Natural killer cell (primary cell): ENCODE measurements at regions not wholly inside any gene's neighbourhood (a gene's known extent, or its start where the extent isn't known, plus 50 kb on each side); places are given as distances from the start of the nearest gene placed in this dataset.

Source experiments
- ATAC-seq, 3 donors: fragments of 150-1000 bp in 2 of 3; fragments of 200-7000 bp in 1 of 3; cut with Tn5 transposase; 1 replicate in 1 of 3; 2 replicates in 2 of 3; pipeline ENCODE4 v1.10.0; 2021; ENCODE audit warnings: mild to moderate bottlenecking in 2 of 3, moderate library complexity in 2 of 3
- DNase-seq, 2 donors: peaks; one replicate each; pipeline versions ENCODE4 v3.0.0 to v3.0.0-alpha.2; 2013 to 2021; ENCODE audit warnings: mixed read lengths in 1 of 2
- H3K27ac ChIP-seq: one replicate; pipeline ENCODE4 v1.5.1; 2013; ENCODE audit warnings: mild to moderate bottlenecking, low read length
- H3K27me3 ChIP-seq: one replicate; pipeline ENCODE4 v1.6.1; 2013; ENCODE audit warnings: low read length; ENCODE audit not compliant: control insufficient read depth, insufficient read depth
- H3K36me3 ChIP-seq: one replicate; pipeline ENCODE4 v1.6.1; 2013; ENCODE audit warnings: low read length; ENCODE audit not compliant: control insufficient read depth, insufficient read depth
- H3K4me1 ChIP-seq: one replicate; pipeline ENCODE4 v1.6.1; 2013; ENCODE audit warnings: low read length; ENCODE audit not compliant: control insufficient read depth, insufficient read depth
- H3K4me3 ChIP-seq: one replicate; pipeline ENCODE4 v1.5.1; 2013; ENCODE audit warnings: low read length
- H3K9me3 ChIP-seq: one replicate; pipeline ENCODE4 v1.6.1; 2013; ENCODE audit warnings: low read length; ENCODE audit not compliant: control insufficient read depth, insufficient read depth
- H3K27ac Mint-ChIP-seq, 2 donors: one replicate each; pipeline ENCODE4 v1.8.0; 2022; ENCODE audit warnings: mild to moderate bottlenecking in 2 of 2, mixed read lengths in 2 of 2, moderate library complexity in 1 of 2
- H3K27me3 Mint-ChIP-seq, 2 donors: one replicate each; pipeline ENCODE4 v1.8.0; 2022; ENCODE audit warnings: low read depth in 2 of 2, mixed read lengths in 2 of 2
- H3K36me3 Mint-ChIP-seq: one replicate; pipeline ENCODE4 v1.8.0; 2022; ENCODE audit warnings: mixed read lengths
- H3K4me1 Mint-ChIP-seq, 2 donors: one replicate each; pipeline ENCODE4 v1.8.0; 2022; ENCODE audit warnings: mixed read lengths in 2 of 2
- H3K4me3 Mint-ChIP-seq: one replicate; pipeline ENCODE4 v1.8.0; 2022; ENCODE audit warnings: mild to moderate bottlenecking, moderate library complexity, mixed read lengths
- H3K9me3 Mint-ChIP-seq, 2 donors: one replicate each; pipeline ENCODE4 v1.8.0; 2022; ENCODE audit warnings: mixed read lengths in 2 of 2
- WGBS: methylation state at CpG from one replicate; pipeline ENCODE4 v1.1.7; 2013; ENCODE audit warnings: missing lambda C conversion rate; ENCODE audit not compliant: insufficient coverage; 5-methylcytosine and 5-hydroxymethylcytosine counted together
- intact Hi-C: fragments of 100-400 bp; cut with micrococcal nuclease; formaldehyde crosslinking; loops from one replicate; pipeline ENCODE4 v1.14.2; 2022
- TF ChIP-seq, protein P1 (sequence below): fragments of 200-600 bp; IDR thresholded peaks from one replicate; pipeline ENCODE4 v1.8.0; 2022; ENCODE audit warnings: antibody characterized with exemption

DNA sequence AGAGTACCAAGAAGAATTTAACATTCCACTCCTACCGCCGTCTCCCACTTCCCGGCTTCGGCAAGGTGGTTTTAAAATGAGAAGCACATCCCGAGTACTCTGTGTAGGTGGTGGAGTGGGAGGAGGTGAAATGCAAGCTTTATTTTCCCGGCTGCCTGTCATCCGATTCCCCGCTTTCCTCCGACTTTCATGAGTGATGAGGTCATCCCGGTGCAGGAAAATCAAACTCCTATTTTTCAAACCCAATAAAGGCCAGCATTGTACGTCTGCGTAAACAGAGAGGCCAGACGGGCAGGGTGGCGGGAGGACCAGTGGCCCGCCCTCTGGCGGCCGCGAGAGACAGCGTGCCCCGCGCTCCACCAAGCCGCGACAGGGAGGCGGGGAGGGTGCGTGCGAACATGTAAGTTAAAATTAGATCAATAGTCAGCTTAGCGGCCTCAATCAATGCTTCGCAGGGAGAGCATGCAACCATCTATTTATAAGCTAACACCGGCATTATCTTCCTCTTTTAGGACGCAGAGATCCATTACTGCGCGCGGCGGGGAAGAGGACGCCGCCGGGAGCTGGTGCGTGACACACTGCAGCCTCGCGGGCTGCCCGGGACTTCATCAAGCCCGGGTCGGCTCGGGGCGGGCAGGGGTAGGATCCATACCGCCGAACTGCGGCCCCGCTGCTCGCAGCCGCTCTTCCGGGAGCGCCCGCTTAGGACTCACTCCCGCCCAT lies 163.3 kb downstream of the CD47 start:
- Mint-ChIP-seq H3K27me3 (peaks cover 12 to 19% of the 10 kb centered on the region in 2 donors), H3K4me3 (peak overlapping the region; percentile 86), H3K27ac (peak overlapping the region in 1 of 2 donors; percentile 63), H3K9me3 (no peaks in the 10 kb centered on the region), H3K36me3 (no peaks in the 10 kb centered on the region), H3K4me1 (peaks cover 8 to 14% of the 10 kb centered on the region in 2 donors)
- H3K4me3 ChIP-seq, result peak overlapping the region; percentile 47
- WGBS, result 4% methylated on average over 53 of the region's 55 CpGs
- intact Hi-C loops, result loop anchor here (1.0 to 5.0 kb wide), 4 partner anchors 265 to 691 kb away; no protein-coding TSS in a partner anchor
- TF ChIP-seq, protein P1, sequence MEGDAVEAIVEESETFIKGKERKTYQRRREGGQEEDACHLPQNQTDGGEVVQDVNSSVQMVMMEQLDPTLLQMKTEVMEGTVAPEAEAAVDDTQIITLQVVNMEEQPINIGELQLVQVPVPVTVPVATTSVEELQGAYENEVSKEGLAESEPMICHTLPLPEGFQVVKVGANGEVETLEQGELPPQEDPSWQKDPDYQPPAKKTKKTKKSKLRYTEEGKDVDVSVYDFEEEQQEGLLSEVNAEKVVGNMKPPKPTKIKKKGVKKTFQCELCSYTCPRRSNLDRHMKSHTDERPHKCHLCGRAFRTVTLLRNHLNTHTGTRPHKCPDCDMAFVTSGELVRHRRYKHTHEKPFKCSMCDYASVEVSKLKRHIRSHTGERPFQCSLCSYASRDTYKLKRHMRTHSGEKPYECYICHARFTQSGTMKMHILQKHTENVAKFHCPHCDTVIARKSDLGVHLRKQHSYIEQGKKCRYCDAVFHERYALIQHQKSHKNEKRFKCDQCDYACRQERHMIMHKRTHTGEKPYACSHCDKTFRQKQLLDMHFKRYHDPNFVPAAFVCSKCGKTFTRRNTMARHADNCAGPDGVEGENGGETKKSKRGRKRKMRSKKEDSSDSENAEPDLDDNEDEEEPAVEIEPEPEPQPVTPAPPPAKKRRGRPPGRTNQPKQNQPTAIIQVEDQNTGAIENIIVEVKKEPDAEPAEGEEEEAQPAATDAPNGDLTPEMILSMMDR, result peak; percentile 96
- H3K9me3 ChIP-seq, result no peaks in the 10 kb centered on the region
- DNase-seq, result peak; percentile 55 to 80
- H3K27me3 ChIP-seq, result peaks cover 12% of the 10 kb centered on the region
- H3K4me1 ChIP-seq, result peaks cover 10% of the 10 kb centered on the region
- H3K27ac ChIP-seq, result no peak overlapping the region
- H3K36me3 ChIP-seq, result no peaks in the 10 kb centered on the region
- peak; percentile 85 to 97 (median 95) for ATAC-seq

- peaks cover 12% of the 10 kb centered on the region for H3K27me3 ChIP-seq
- no peaks in the 10 kb centered on the region for H3K36me3 Mint-ChIP-seq
- DNase-seq, result no peak
- 95% methylated on average over 4 of the region's 5 CpGs for WGBS
- no peak for ATAC-seq
- no peak overlapping the region for H3K4me3 ChIP-seq
- H3K27ac ChIP-seq, result no peak overlapping the region
- H3K4me1 ChIP-seq, result peaks cover 10% of the 10 kb centered on the region
- no peak overlapping the region for H3K4me3 Mint-ChIP-seq
- H3K9me3 ChIP-seq, result no peaks in the 10 kb centered on the region
- no peaks in the 10 kb centered on the region for H3K9me3 Mint-ChIP-seq
- peaks cover 8 to 14% of the 10 kb centered on the region in 2 donors for H3K4me1 Mint-ChIP-seq
- TF ChIP-seq, protein P1, result no peak
- H3K27ac Mint-ChIP-seq, result no peak overlapping the region
- H3K36me3 ChIP-seq, result no peaks in the 10 kb centered on the region
- peaks cover 19 to 29% of the 10 kb centered on the region in 2 donors for H3K27me3 Mint-ChIP-seq
- intact Hi-C loops, result loop anchor here (2.0 to 5.0 kb wide), 2 partner anchors 264 to 689 kb away; no protein-coding TSS in a partner anchor
These were observed 165.0 kb downstream of the CD47 start for GRCh38 chr3:107925851-107926250.

DNA sequence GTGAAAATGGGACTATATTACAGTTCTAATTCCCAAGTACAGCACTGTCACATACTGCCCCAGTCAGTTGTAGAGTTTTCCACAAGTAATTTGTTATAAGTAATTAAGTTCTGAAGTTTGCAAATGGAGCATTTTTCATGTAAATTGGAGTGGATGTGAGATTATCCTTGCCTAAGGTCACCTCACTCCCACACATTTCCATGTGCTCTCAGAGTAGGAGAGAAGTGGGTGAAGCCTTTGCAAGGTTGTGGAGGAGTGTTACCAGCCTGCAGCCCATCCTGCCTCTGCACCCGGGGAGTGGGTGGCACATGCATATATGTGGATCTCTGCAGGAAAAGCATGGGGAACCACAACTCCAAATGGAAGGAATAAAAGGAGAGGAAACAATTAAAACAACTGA lies 169.8 kb downstream of the CD47 start:
- H3K4me3 ChIP-seq, result no peak overlapping the region
- no peaks in the 10 kb centered on the region for H3K4me1 Mint-ChIP-seq
- no peaks in the 10 kb centered on the region for H3K36me3 Mint-ChIP-seq
- no peak overlapping the region for H3K27ac ChIP-seq
- H3K36me3 ChIP-seq, result no peaks in the 10 kb centered on the region
- H3K9me3 ChIP-seq, result no peaks in the 10 kb centered on the region
- peaks cover 30 to 59% of the 10 kb centered on the region in 2 donors for H3K27me3 Mint-ChIP-seq
- H3K4me3 Mint-ChIP-seq, result no peak overlapping the region
- 89% methylated on average over 1 of the region's 1 CpG for WGBS
- H3K9me3 Mint-ChIP-seq, result no peaks in the 10 kb centered on the region
- no peak for DNase-seq
- ATAC-seq, result no peak
- TF ChIP-seq, protein P1, result no peak
- H3K27ac Mint-ChIP-seq, result no peak overlapping the region
- no peaks in the 10 kb centered on the region for H3K4me1 ChIP-seq
- intact Hi-C loops, result no loop called here
- peaks cover 2% of the 10 kb centered on the region for H3K27me3 ChIP-seq
